DND-41 (cell line): ENCODE measurements at regions not wholly inside any gene's neighbourhood (a gene's known extent, or its start where the extent isn't known, plus 50 kb on each side); places are given as distances from the start of the nearest gene placed in this dataset.

Source experiments
- CTCF ChIP-seq: IDR thresholded peaks from 2 replicates; pipeline ENCODE4 v1.5.1; 2012; ENCODE audit warnings: borderline replicate concordance, low read length, moderate library complexity, mild to moderate bottlenecking; ENCODE audit not compliant: poor library complexity, severe bottlenecking; ENCODE audit errors: extremely low read depth
- EZH2 ChIP-seq: IDR thresholded peaks from 3 replicates; pipeline ENCODE4 v1.6.1; 2012; ENCODE audit warnings: borderline replicate concordance, low read depth, mild to moderate bottlenecking, moderate library complexity, low read length, inconsistent platforms; ENCODE audit not compliant: severe bottlenecking

- TF ChIP-seq CTCF (no peak), EZH2 (no peak)
Measured at GRCh38 chr1:14478120-14478519, 120.4 kb upstream of the KAZN start.
